LNCaP clone FGC (cell line): ENCODE measurements at regions not wholly inside any gene's neighbourhood (a gene's known extent, or its start where the extent isn't known, plus 50 kb on each side); places are given as distances from the start of the nearest gene placed in this dataset.
"Not testable (repeated sequence)": the region's sequence is repeated elsewhere in the genome, so short reads cannot be mapped to it uniquely, and the experiment has no call there.

Source experiments
- DNase-seq: peaks from one replicate; pipeline ENCODE4 v3.0.0-alpha.2; 2011; ENCODE audit warnings: low read depth
- H3K4me3 ChIP-seq: 2 replicates; pipeline ENCODE4 v1.5.1; 2011; ENCODE audit warnings: mild to moderate bottlenecking, low read depth, low read length, control low read depth
- CTCF ChIP-seq: IDR thresholded peaks from 2 replicates; pipeline ENCODE4 v1.5.1; 2012; ENCODE audit warnings: mild to moderate bottlenecking; ENCODE audit not compliant: control insufficient read depth, insufficient read depth; ENCODE audit errors: extremely low read depth

DNA sequence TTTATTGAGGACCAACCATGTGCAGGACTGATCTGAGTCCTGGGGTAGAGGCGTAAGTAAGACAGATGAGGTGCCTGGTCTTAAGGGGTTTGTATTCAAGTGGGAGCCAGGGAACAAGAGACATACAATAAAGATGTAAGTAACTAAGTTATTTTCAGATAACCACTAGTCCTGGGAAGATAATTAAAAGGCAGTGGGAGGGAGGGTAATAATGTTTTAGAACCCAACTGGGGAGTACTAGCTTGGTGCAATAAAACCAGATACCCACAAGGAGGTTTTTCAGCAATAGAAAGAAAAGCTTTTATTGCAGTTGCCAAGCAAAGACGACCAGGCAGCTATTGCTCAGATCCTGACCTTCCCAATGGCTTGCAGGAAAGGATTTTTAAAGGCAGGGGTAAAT lies 893.7 kb downstream of the UQCRFS1 start:
- TF ChIP-seq CTCF, result no peak
- DNase-seq, result no peak

GRCh38 chr19:28318469-28319179 lies 894.3 kb downstream of the UQCRFS1 start:
- no peak for TF ChIP-seq CTCF
- H3K4me3 ChIP-seq, result no peak overlapping the region
- DNase-seq, result no peak

More for the DNA sequence above, 893.7 kb downstream of the UQCRFS1 start:
- no peak overlapping the region for H3K4me3 ChIP-seq

DNA sequence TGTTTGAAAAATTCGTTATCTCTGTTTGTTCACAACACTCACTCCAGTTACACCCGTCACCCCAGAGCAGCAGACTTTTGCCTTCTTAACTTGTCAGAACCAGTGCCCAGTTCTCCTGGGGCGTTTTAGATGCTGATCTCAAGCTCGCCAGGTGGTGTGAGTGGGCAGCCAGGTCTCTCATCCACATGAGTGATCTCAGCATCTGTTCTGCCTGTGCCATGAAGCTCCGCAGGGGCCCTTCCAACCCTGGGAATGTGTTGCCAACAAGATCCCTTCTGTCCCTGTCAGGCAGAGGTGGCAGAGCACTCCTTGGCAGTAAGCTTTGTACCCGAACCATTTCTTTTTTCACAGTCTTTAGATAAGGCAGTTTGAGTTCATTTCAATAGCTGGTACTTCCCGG lies 896.5 kb downstream of the UQCRFS1 start:
- H3K4me3 ChIP-seq, result no peak overlapping the region
- no peak for TF ChIP-seq CTCF
- DNase-seq, result no peak

DNA sequence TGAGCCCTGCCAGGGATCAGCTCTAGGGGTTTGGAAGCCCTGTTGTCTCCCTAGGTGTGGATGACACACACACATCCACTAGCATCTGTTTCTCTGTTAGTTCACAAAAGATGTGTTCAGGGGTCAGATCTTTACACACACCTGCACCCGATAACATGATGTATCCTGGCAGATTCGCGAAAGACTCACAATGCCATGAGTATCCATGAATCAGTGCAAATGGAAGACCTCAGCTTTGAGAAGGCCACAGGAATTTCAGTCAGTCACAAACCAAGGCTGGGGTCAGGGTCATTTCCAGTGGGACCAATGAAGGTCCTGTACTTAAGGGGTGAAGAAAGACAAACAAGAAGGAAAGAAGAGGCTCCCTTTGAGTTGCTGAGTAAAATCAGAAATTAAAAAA lies 898.2 kb downstream of the UQCRFS1 start:
- DNase-seq, result no peak
- no peak for TF ChIP-seq CTCF
- no peak overlapping the region for H3K4me3 ChIP-seq

GRCh38 chr19:28314287-28314686 lies 898.7 kb downstream of the UQCRFS1 start:
- no peak overlapping the region for H3K4me3 ChIP-seq
- no peak for TF ChIP-seq CTCF
- no peak for DNase-seq

GRCh38 chr19:28313633-28314032 lies 899.3 kb downstream of the UQCRFS1 start:
- DNase-seq, result no peak
- H3K4me3 ChIP-seq, result no peak overlapping the region
- no peak for TF ChIP-seq CTCF

DNA sequence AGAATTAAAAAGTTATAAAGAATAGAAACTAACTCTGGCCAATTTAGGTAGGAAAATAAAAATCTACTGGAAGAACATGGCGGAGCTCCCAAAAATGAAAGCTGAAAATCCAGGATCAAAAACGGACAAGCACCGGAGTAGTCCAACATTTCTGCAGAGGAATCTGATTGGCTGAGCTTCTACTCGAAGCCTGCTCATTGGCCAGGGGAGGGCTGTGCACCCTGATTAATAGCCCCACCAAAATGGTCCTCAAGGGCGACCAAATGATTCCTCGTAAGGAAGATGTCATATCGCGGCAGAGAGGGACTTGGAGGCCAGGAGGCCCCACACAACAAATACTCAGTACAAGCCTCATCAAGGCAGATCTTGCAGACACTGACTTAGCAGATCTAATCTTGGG lies 900.7 kb downstream of the UQCRFS1 start:
- no peak for DNase-seq
- no peak for TF ChIP-seq CTCF
- H3K4me3 ChIP-seq, result no peak overlapping the region

DNA sequence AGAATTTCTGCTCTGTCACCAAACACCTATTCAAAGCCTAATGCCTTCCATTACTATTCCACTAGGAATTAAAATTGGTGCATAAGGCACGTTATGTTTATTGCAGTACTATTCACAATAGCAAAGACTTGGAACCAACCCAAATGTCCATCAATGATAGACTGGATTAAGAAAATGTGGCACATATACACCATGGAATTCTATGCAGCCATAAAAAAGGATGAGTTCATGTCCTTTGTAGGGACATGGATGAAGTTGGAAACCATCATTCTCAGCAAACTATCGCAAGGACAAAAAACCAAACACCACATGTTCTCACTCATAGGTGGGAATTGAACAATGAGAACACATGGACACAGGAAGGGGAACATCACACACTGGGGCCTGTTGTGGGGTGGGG lies 902.1 kb downstream of the UQCRFS1 start:
- H3K4me3 ChIP-seq, DNase-seq: not testable (repeated sequence)
